ENCODE measurements at regions not wholly inside any gene's neighbourhood (a gene's known extent, or its start where the extent isn't known, plus 50 kb on each side); places are given as distances from the start of the nearest gene placed in this dataset.

DNA sequence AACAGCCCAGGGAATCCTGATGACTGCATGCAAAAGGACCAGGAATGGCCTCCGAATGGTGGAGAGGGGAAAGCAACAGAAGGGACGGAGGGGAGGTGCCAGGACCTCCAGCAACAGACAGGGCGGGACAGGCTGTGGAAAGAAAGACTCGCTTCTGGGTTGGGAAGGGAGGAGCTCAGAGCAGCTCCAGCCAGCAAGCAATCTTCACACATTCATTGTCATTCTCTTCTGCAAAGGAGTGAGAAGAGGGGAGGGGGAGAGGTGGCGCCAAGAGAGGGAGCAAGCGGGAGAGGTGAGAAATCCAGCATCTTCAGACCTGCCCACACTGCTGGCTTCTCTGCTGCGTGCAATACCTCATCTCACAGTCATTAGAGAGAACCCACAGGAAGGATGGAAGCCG lies 509.0 kb downstream of the BUD13 start:
- Histone ChIP-seq H3K9me3 (ENCODE audit: control insufficient read depth, insufficient read depth, low read length) (no peaks in the 10 kb centered on the region), H3K27me3 (ENCODE audit: control insufficient read depth, insufficient read depth, low read length) (peaks cover 2% of the 10 kb centered on the region), H3K9ac (ENCODE audit: low read depth, low read length) (no peak overlapping the region), H3K4me1 (ENCODE audit: control insufficient read depth, insufficient read depth, low read length) (peaks cover 7% of the 10 kb centered on the region), H3K4me3 (ENCODE audit: low read depth, low read length) (no peak overlapping the region), H3K36me3 (ENCODE audit: control insufficient read depth, insufficient read depth, low read length) (no peaks in the 10 kb centered on the region)

DNA sequence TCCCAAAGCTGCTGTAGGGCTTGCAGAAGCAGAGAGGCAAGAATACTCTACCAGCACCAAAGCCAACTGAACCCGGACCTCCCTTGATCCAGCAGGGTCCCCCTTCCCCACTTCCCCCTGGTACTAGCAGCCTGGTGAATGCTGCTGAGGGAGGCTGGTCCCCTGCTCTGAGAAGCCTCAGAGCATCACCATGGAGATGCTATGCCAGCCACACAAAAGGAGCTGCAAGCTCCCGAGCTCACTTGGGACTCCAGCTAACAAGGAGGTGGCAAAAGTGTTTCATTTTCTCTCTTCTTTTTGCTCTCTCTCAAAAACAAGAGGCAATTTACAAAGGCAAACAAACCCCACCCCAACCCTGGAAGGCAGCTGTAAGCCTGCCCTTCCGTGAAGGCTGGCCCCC lies 509.8 kb downstream of the BUD13 start:
- Histone ChIP-seq H3K4me3 (ENCODE audit: low read depth, low read length) (no peak overlapping the region), H3K9me3 (ENCODE audit: control insufficient read depth, insufficient read depth, low read length) (no peaks in the 10 kb centered on the region), H3K27me3 (ENCODE audit: control insufficient read depth, insufficient read depth, low read length) (peaks cover 2% of the 10 kb centered on the region), H3K9ac (ENCODE audit: low read depth, low read length) (no peak overlapping the region), H3K4me1 (ENCODE audit: control insufficient read depth, insufficient read depth, low read length) (peaks cover 7% of the 10 kb centered on the region), H3K36me3 (ENCODE audit: control insufficient read depth, insufficient read depth, low read length) (no peaks in the 10 kb centered on the region)

DNA sequence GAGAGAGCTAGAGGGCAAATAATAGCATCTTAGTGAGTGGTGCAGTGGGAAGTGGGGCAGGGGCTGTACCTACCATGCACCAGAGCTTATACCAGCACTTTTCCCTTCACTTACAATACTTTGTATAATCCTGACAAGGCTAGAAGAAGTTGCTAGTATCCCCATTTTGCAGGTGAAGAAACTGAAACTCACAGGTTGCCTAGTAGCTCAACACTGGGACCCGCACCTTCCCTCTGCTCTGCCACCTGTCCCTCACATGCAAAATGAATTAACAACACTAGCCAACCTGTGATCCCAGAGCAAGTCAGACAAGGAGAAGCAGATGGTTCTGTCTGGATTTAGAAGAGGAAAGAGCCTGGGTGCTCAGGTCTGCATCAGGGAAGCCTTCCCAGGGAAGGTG lies 510.4 kb downstream of the BUD13 start:
- no peaks in the 10 kb centered on the region for H3K36me3 ChIP-seq (ENCODE audit: control insufficient read depth, insufficient read depth, low read length)
- peaks cover 2% of the 10 kb centered on the region for H3K27me3 ChIP-seq (ENCODE audit: control insufficient read depth, insufficient read depth, low read length)
- no peaks in the 10 kb centered on the region for H3K9me3 ChIP-seq (ENCODE audit: control insufficient read depth, insufficient read depth, low read length)
- H3K4me3 ChIP-seq (ENCODE audit: low read depth, low read length), result no peak overlapping the region
- peaks cover 7% of the 10 kb centered on the region for H3K4me1 ChIP-seq (ENCODE audit: control insufficient read depth, insufficient read depth, low read length)
- H3K9ac ChIP-seq (ENCODE audit: low read depth, low read length), result no peak overlapping the region

DNA sequence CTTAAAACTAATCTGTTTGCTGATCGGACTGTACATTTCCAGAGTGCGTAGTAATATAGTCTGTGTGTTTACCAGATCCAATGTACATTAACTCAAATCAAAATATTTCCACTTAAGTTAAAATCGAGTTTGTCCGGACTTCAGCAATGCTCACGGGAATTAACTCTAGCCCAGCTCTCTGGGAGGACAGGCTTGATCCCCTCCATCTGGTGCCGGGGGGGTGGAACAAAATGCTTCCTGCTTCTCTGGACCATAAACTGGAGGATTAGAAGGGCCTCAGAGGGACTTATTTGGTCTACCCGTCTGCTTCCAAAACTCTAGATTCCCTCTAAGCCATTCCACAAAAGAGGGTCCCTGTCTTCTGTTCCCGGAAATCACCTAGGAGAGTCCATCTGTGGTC lies 511.2 kb downstream of the BUD13 start:
- peaks cover 7% of the 10 kb centered on the region for H3K4me1 ChIP-seq (ENCODE audit: control insufficient read depth, insufficient read depth, low read length)
- no peaks in the 10 kb centered on the region for H3K36me3 ChIP-seq (ENCODE audit: control insufficient read depth, insufficient read depth, low read length)
- H3K27me3 ChIP-seq (ENCODE audit: control insufficient read depth, insufficient read depth, low read length), result peaks cover 2% of the 10 kb centered on the region
- no peak overlapping the region for H3K9ac ChIP-seq (ENCODE audit: low read depth, low read length)
- no peak overlapping the region for H3K4me3 ChIP-seq (ENCODE audit: low read depth, low read length)
- H3K9me3 ChIP-seq (ENCODE audit: control insufficient read depth, insufficient read depth, low read length), result no peaks in the 10 kb centered on the region

DNA sequence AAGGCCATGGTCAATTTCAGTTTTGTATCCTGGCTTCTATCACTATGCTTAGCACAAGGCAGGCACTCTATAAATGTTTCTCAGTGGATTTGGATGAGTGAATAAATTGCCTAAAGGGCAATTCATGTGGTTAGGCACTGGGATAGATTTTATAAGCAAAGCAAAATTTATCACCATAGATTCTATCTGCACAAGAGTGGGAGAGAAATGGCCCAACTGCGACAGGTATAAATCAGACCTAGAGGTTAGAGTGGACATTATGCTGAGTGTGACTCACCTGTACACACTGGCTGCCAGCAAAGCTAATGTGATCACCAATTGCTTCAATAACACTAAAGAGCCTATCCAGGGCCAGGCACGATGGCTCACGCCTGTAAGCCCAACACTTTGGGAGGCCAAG lies 514.0 kb downstream of the BUD13 start:
- Histone ChIP-seq H3K4me3 (ENCODE audit: low read depth, low read length) (no peak overlapping the region), H3K4me1 (ENCODE audit: control insufficient read depth, insufficient read depth, low read length) (peaks cover 7% of the 10 kb centered on the region), H3K27me3 (ENCODE audit: control insufficient read depth, insufficient read depth, low read length) (no peaks in the 10 kb centered on the region), H3K36me3 (ENCODE audit: control insufficient read depth, insufficient read depth, low read length) (no peaks in the 10 kb centered on the region), H3K9ac (ENCODE audit: low read depth, low read length) (no peak overlapping the region), H3K9me3 (ENCODE audit: control insufficient read depth, insufficient read depth, low read length) (no peaks in the 10 kb centered on the region)

DNA sequence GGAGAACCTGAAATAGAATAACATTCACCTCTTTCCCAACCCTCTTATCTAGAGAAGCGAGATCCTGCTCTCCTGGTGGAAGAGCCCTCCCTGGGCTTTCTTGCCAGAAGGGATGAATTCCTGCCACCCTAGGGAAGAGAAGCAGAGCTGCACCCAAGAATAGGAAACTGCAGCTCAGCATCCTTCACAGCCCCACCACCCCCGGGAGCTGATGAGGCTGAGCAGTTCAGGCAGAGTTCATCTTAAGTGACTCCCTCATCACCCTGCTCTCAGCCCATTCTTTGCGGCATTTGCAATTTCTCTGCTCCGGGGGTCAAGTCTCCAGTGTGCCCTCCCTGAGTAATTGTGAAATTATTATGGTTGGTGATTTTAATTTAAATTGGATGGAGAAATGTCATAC lies 514.9 kb downstream of the BUD13 start:
- Histone ChIP-seq H3K9ac (ENCODE audit: low read depth, low read length) (no peak overlapping the region), H3K4me3 (ENCODE audit: low read depth, low read length) (no peak overlapping the region), H3K36me3 (ENCODE audit: control insufficient read depth, insufficient read depth, low read length) (no peaks in the 10 kb centered on the region), H3K4me1 (ENCODE audit: control insufficient read depth, insufficient read depth, low read length) (no peaks in the 10 kb centered on the region), H3K27me3 (ENCODE audit: control insufficient read depth, insufficient read depth, low read length) (no peaks in the 10 kb centered on the region), H3K9me3 (ENCODE audit: control insufficient read depth, insufficient read depth, low read length) (no peaks in the 10 kb centered on the region)

DNA sequence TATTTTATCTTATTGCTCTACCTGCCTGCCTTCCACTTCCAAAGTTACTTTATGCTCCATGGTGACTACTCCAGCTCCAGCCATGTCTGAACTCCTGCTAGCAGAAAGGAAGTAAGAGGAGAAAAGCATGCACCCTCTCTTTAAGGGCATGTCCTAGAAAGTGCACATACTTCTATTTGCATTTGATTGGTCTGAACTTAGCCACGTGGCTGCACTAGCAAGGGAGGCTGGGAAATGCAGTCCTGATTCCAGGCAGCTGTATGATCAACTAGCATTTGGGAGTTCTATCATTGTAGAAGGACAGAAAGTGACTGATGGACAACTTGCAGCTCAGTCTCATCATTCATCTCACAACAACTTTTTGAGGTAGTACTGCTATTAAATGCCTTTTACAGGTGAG lies 515.7 kb downstream of the BUD13 start:
- Histone ChIP-seq H3K4me1 (ENCODE audit: control insufficient read depth, insufficient read depth, low read length) (no peaks in the 10 kb centered on the region), H3K4me3 (ENCODE audit: low read depth, low read length) (no peak overlapping the region), H3K27me3 (ENCODE audit: control insufficient read depth, insufficient read depth, low read length) (no peaks in the 10 kb centered on the region), H3K36me3 (ENCODE audit: control insufficient read depth, insufficient read depth, low read length) (no peaks in the 10 kb centered on the region), H3K9ac (ENCODE audit: low read depth, low read length) (no peak overlapping the region), H3K9me3 (ENCODE audit: control insufficient read depth, insufficient read depth, low read length) (no peaks in the 10 kb centered on the region)

DNA sequence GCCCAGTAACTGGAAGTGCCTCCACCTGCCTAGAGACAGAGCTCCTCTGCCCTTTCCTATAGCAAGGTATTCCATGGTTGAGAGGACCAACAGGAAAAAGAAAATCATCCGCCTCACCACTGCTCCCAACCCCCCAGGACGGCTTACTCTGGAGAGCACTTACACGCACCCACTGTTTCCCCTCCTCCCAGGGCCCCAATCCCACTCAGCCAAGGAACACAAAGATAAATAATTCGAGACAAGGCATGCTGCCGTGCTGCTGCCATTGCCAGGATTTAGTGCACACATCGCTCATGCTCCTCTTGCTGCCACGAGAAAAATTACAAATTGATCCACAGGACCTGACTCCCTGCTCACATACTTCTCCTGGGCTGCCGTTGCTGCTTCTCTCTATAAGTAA lies 516.6 kb downstream of the BUD13 start:
- Histone ChIP-seq H3K9me3 (ENCODE audit: control insufficient read depth, insufficient read depth, low read length) (no peaks in the 10 kb centered on the region), H3K4me1 (ENCODE audit: control insufficient read depth, insufficient read depth, low read length) (no peaks in the 10 kb centered on the region), H3K9ac (ENCODE audit: low read depth, low read length) (no peak overlapping the region), H3K4me3 (ENCODE audit: low read depth, low read length) (no peak overlapping the region), H3K36me3 (ENCODE audit: control insufficient read depth, insufficient read depth, low read length) (no peaks in the 10 kb centered on the region), H3K27me3 (ENCODE audit: control insufficient read depth, insufficient read depth, low read length) (no peaks in the 10 kb centered on the region)

DNA sequence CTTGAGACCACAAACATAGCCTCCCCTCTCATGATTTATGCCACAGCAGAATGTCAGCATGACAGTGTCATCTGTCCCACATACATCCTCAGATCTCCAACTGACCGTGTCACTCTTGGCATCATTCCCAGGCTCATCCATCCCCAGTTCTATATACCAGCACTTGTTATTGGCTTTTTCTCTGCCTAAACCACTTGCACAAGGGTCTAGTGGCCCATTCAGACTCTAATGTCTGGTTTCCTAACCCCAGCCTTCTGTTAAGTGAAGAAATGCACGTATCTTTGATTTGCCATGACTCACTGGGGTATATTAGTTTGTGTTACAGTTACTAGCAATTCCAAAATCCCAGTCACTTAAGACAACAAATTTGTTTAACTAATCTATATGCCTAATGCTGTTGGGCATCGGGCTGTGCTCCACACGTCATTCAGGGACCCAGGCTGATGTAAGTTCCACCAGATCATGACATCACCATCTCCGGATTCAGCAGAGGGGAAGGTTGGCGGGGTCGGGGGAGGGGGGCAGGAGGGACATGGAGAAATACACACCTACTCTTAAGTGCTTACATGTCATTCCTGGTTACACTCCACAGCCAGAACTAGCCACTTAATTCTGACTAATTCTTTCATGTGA lies 517.4 kb downstream of the BUD13 start:
- no peaks in the 10 kb centered on the region for H3K9me3 ChIP-seq (ENCODE audit: control insufficient read depth, insufficient read depth, low read length)
- no peaks in the 10 kb centered on the region for H3K27me3 ChIP-seq (ENCODE audit: control insufficient read depth, insufficient read depth, low read length)
- H3K36me3 ChIP-seq (ENCODE audit: control insufficient read depth, insufficient read depth, low read length), result no peaks in the 10 kb centered on the region
- H3K4me3 ChIP-seq (ENCODE audit: low read depth, low read length), result no peak overlapping the region
- no peak overlapping the region for H3K9ac ChIP-seq (ENCODE audit: low read depth, low read length)
- H3K4me1 ChIP-seq (ENCODE audit: control insufficient read depth, insufficient read depth, low read length), result no peaks in the 10 kb centered on the region

DNA sequence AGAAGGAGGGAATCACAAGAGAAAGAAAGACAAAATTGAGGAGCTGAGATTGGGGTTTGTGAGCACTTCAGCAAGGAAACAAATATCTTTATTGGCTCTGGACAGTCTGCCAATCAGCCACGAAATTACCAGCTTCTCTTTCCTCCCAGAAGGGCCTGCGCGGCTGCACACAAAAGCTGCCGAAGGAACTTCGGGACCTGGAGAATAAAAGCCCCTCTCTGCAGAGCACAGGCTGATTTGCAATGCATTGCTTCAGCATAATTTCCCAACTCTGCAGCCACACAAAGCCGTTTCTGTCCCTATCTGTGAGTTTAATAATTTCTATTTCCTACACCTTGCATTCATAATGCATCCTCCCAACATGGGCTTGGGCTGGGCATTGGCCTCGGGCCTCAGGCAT lies 522.6 kb downstream of the BUD13 start:
- Histone ChIP-seq H3K4me3 (ENCODE audit: low read depth, low read length) (no peak overlapping the region), H3K36me3 (ENCODE audit: control insufficient read depth, insufficient read depth, low read length) (no peaks in the 10 kb centered on the region), H3K27me3 (ENCODE audit: control insufficient read depth, insufficient read depth, low read length) (no peaks in the 10 kb centered on the region), H3K4me1 (ENCODE audit: control insufficient read depth, insufficient read depth, low read length) (no peaks in the 10 kb centered on the region), H3K9me3 (ENCODE audit: control insufficient read depth, insufficient read depth, low read length) (no peaks in the 10 kb centered on the region), H3K9ac (ENCODE audit: low read depth, low read length) (no peak overlapping the region)

DNA sequence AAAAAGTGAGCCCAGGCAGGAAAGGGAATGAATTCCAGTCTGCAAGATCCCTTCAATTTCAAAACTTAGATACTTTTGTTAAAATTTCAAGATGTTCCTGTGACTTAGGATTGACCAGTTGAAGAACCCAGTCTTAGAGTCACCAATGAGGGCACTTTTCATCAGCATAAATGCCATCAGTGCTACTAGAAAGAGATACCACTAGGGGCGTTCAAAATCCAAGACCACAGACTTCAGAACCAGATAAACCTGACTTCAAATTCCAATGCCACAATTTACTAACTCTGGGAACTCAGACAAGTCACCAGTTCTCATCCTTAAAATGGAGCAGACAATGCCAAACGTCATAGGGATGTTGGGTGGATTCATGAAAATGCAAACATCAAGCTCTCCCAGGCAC lies 523.2 kb downstream of the BUD13 start:
- Histone ChIP-seq H3K9ac (ENCODE audit: low read depth, low read length) (no peak overlapping the region), H3K4me1 (ENCODE audit: control insufficient read depth, insufficient read depth, low read length) (no peaks in the 10 kb centered on the region), H3K9me3 (ENCODE audit: control insufficient read depth, insufficient read depth, low read length) (no peaks in the 10 kb centered on the region), H3K27me3 (ENCODE audit: control insufficient read depth, insufficient read depth, low read length) (no peaks in the 10 kb centered on the region), H3K4me3 (ENCODE audit: low read depth, low read length) (no peak overlapping the region), H3K36me3 (ENCODE audit: control insufficient read depth, insufficient read depth, low read length) (no peaks in the 10 kb centered on the region)

DNA sequence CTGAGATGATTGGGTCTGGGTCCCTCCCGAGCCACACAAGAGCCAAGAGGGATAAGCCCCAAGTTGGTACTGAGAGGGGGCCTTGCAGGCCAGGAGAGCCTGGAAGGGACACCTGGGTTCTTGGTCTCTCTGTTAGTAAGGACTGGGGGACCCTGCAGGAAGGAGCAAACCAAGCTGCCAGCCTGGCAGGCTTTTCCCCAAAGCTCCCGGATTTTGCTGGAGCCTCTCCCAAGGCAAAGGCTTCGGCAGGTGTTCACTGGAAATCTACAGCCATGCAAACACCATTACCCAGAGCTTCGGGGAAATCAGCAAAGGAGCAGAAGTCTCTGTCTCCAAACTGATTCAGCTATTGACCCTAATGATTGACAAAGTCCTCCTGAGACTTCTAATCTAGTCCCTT lies 527.9 kb downstream of the BUD13 start:
- H3K9ac ChIP-seq (ENCODE audit: low read depth, low read length), result no peak overlapping the region
- no peaks in the 10 kb centered on the region for H3K27me3 ChIP-seq (ENCODE audit: control insufficient read depth, insufficient read depth, low read length)
- H3K4me3 ChIP-seq (ENCODE audit: low read depth, low read length), result no peak overlapping the region
- H3K36me3 ChIP-seq (ENCODE audit: control insufficient read depth, insufficient read depth, low read length), result no peaks in the 10 kb centered on the region
- no peaks in the 10 kb centered on the region for H3K4me1 ChIP-seq (ENCODE audit: control insufficient read depth, insufficient read depth, low read length)
- no peaks in the 10 kb centered on the region for H3K9me3 ChIP-seq (ENCODE audit: control insufficient read depth, insufficient read depth, low read length)
